CD4-positive, alpha-beta T cell treated with Interferon alpha-2 for 1 hour (primary cell): ENCODE measurements at regions not wholly inside any gene's neighbourhood (a gene's known extent, or its start where the extent isn't known, plus 50 kb on each side); places are given as distances from the start of the nearest gene placed in this dataset.

Experiments
- DNase-seq, 2 donors: peaks; one replicate each; pipeline ENCODE4 v3.0.0-alpha.2; 2020 to 2022

GRCh38 chr9:118975736-118976135, 393.5 kb downstream of the BRINP1 start:
- DNase-seq: no peak

- DNase-seq: no peak
These were observed 393.1 kb downstream of the BRINP1 start for GRCh38 chr9:118976160-118976559.

GRCh38 chr9:118984607-118985006, 384.6 kb downstream of the BRINP1 start:
- no peak for DNase-seq

- DNase-seq: no peak
These were observed 383.4 kb downstream of the BRINP1 start for GRCh38 chr9:118985851-118986250.

- DNase-seq: no peak
These were observed 382.1 kb downstream of the BRINP1 start for GRCh38 chr9:118987167-118987566.

GRCh38 chr9:118990949-118991348, 378.3 kb downstream of the BRINP1 start:
- no peak for DNase-seq

- DNase-seq: no peak
These were observed 377.6 kb downstream of the BRINP1 start for GRCh38 chr9:118991366-118992285.

GRCh38 chr9:118992813-118993794, 376.1 kb downstream of the BRINP1 start:
- no peak for DNase-seq

- no peak for DNase-seq
These were observed 375.3 kb downstream of the BRINP1 start for GRCh38 chr9:118993965-118994364.

- DNase-seq: no peak
These were observed 366.7 kb downstream of the BRINP1 start for GRCh38 chr9:119002491-119002890.

- no peak for DNase-seq
These were observed 366.0 kb downstream of the BRINP1 start for GRCh38 chr9:119003201-119003611.

- no peak for DNase-seq
These were observed 365.2 kb downstream of the BRINP1 start for GRCh38 chr9:119003882-119004617.

GRCh38 chr9:119004618-119004990, 364.6 kb downstream of the BRINP1 start:
- DNase-seq: no peak

GRCh38 chr9:119005162-119005561, 364.1 kb downstream of the BRINP1 start:
- DNase-seq: no peak

- no peak for DNase-seq
These were observed 360.0 kb downstream of the BRINP1 start for GRCh38 chr9:119009249-119009648.

GRCh38 chr9:119020284-119020683, 349.0 kb downstream of the BRINP1 start:
- DNase-seq: no peak

- DNase-seq: no peak
These were observed 348.4 kb downstream of the BRINP1 start for GRCh38 chr9:119020730-119021333.

GRCh38 chr9:119026120-119026519, 343.1 kb downstream of the BRINP1 start:
- DNase-seq: no peak

- DNase-seq: no peak
These were observed 341.1 kb downstream of the BRINP1 start for GRCh38 chr9:119027901-119028699.

GRCh38 chr9:119029886-119030285, 339.3 kb downstream of the BRINP1 start:
- DNase-seq: no peak

- no peak for DNase-seq
These were observed 335.6 kb downstream of the BRINP1 start for GRCh38 chr9:119033596-119033995.

- DNase-seq: no peak
These were observed 332.3 kb downstream of the BRINP1 start for GRCh38 chr9:119036969-119037368.
